G401.6 (cell line): ENCODE measurements at regions not wholly inside any gene's neighbourhood (a gene's known extent, or its start where the extent isn't known, plus 50 kb on each side); places are given as distances from the start of the nearest gene placed in this dataset.
"Not testable (repeated sequence)": the region's sequence is repeated elsewhere in the genome, so short reads cannot be mapped to it uniquely, and the experiment has no call there.

Experiments used
- FAIRE-seq: peaks from 2 replicates; lab custom pipeline; 2012; peaks lifted over from hg19 to GRCh38; lab: Jason Lieb, UNC

DNA sequence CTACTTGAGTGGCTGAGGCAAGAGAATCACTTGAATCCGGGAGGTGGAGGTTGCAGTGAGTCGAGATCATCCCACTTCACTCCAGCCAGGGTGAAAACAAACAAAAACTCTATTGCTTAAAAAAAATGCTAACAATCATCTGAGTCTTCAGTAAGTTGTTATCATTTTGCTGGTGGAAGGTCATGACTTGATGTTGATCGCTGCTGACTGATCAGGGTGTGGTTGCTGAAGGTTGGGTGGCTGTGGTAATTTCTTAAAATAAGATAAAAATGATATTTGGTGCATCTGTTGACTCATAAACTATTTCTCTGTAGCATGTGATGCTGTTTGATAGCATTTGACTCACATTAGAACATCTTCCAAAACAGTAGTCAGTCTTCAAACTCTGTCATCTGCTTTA, 349.4 kb upstream of the PAPPA start:
- FAIRE-seq, result no peak

- no peak for FAIRE-seq
These were observed 345.5 kb upstream of the PAPPA start for GRCh38 chr9:115808108-115808507.

DNA sequence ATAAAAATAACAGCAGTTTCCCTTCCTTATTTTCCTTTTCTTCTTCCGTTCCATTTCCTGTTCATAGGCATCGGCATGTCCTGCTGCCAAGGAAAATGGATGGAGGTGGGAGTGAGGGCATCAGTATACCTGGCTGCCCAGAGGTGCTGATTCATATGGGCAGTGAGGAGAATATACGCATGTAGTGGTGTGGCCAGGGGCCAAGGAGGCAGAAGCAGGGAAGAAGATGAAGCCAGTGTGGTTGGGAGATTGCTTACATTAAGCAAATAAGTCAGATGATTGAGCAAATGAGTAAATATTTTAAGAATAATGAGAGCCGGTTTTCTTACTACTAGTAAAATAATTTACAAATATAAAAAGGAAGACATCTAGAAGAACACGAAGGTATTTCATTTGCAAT, 344.9 kb upstream of the PAPPA start:
- no peak for FAIRE-seq

DNA sequence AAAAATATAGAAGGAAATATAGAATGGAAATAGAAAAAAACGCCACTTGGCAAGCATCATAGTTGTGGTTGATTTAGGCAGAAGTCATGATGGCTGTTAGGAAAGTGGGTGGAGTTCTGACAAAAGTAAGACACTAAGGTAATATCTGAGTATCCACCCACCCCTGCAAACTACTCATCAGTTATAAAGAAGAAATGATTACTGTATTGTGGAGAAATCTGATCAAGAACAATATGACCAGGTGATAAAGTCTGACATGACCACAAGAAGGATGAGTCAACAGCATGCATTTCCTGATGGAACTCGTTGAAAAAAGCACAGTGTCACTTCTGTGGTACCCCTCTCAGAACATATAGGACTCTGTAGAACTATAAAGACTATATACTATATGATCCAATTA, 343.4 kb upstream of the PAPPA start:
- no peak for FAIRE-seq

GRCh38 chr9:115814081-115814480, 339.5 kb upstream of the PAPPA start:
- no peak for FAIRE-seq

DNA sequence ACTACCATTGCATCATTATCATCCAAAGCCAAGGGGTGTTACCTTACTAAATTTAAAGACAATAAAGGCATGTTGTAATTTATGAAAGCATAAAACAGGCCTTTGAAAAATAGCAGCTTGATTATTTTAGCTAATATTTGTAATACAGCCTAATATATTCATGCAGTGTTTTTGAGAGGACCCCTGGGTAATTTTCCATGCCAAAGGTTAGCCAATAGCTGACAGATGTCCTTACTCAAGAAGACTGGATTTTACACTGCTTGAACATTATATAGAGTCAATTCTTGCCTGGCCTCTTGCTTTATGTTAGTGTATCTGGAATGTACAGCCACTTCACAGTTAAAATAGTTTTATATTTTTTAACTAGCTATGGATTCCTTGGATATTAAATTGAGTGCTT, 337.8 kb upstream of the PAPPA start:
- FAIRE-seq, result no peak

DNA sequence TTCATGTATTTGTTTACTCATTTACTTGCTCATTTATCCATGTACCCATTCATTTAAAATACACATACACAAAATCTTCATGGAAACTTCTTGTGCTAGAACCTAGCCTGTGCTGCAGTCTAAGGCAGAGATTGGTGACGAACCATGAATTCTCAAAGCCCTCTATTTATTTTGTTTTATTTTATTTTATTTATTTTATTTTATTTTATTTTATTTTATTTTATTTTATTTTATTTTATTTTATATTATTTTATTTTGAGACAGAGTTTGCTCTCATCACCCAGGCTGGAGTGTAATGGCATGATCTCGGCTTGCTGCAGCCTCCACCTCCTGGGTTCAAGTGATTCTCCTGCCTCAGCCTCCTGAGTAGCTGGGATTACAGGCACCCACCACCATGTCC, 334.9 kb upstream of the PAPPA start:
- FAIRE-seq, result not testable (repeated sequence)

DNA sequence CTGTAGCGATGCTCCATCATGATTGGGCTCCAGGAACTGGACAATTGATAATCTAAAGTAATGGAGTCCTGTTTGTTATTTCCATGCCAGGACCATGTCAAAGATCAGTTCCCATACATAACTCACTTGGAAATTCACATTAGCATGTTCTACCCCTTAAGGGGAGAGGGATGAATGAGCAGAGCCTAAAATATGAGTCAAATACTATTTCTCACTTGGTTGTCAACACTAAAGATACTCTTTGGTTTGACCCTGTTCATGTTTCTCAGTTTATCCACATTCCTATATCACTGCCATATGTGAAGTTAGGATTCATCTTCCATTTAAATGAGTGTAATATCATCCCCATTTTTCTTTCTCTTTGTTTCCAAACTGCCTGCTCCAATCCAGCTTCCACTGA, 321.6 kb upstream of the PAPPA start:
- FAIRE-seq, result no peak

DNA sequence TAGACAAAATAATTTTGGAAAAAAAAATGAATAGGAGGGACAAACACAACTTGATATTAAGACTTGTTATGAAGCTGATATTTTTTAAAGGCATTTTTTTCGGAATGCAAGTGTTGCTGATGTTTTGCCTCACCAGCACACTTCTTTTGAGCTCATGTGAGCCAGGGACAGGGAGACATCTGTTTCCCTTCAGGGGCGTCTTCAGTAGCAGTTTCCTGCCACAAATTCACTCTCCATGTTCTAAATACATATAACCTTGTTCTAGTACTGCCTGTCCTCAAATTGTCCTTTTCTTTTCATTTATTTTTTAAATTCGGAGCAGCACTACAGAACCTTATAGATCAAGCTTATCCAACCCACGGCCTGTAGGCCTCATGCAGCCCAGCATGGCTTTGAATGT, 316.0 kb upstream of the PAPPA start:
- FAIRE-seq, result no peak

- FAIRE-seq, result no peak
These were observed 315.2 kb upstream of the PAPPA start for GRCh38 chr9:115838417-115838816.

DNA sequence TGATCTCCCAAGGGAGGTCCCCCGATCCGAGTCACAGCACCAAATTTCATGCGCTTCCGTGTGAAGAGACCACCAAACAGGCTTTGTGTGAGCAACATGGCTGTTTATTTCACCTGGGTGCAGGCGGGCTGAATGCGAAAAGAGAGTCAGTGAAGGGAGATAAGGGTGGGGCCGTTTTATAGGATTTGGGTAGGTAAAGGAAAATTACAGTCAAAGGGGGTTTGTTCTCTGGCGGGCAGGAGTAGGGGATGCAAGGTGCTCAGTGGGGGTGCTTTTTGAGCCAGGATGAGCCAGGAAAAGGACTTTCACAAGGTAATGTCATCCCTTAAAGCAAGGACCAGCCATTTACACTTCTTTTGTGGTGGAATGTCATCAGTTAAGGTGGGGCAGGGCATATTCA, 309.2 kb upstream of the PAPPA start:
- not testable (repeated sequence) for FAIRE-seq

DNA sequence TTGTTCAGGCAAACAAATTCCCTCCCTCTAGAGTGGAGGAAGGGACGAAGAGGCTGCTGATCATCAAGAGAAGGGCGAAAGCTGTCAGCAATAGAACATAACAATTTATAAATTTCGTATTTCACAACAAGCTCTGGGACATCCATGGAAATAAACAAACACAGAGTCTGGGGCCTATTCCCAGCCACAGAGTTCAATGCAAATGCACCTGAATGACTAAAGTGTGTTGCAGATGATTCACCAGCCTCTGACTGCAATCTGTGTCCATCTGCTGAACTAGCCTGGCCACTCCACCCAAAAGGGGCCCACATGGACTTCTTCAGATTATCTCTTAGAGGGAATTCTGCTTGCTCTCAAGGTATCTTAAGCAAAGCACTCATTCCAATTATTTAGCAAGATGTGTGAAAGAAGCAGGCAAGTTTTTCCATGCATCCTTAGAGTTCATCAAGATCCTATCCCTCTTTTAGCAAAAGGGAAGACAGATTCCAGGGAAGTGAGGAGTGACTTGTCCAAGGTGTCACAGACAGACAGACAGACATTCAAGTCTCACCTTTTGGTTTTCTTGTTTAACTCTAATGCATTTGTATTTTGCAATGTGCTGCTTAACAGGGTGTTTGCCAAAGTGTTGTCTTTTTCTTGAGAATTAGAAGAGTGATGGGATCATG, 307.8 kb upstream of the PAPPA start:
- FAIRE-seq, result no peak

- FAIRE-seq, result no peak
These were observed 306.4 kb upstream of the PAPPA start for GRCh38 chr9:115847216-115847615.

DNA sequence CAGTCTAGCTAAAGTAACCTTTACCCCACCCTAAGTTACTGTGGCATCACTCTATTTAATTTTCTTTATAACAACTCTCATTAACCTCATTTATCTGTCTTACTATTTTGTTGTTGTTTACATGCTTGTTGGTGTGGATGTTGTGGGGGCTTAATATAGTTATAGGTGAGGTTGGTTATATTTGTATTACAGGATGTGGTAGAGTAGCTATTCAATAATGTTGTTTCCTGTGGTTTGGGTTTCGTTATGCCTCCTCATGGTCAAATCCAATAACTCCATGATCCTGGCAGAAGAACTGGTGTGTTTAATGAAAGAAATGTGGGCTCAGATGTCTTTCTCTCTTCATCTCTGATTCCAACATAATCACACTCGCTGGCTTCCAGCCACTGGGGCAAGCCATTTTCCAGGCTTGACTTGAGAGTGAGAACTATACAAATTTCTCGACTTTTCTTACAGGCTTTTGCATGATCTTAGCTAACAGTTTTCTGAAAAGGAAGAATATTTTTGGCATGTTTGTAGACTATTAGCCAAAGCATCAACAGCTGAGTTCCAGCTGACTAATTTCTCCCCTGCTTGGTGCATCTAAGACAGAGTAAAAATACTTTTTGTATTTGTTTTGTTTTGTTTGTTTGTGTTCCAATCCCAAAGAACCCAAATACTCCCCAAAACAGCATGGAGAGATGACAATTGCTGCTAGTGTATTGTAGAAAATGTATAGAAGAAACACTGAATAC, 303.7 kb upstream of the PAPPA start:
- no peak for FAIRE-seq

DNA sequence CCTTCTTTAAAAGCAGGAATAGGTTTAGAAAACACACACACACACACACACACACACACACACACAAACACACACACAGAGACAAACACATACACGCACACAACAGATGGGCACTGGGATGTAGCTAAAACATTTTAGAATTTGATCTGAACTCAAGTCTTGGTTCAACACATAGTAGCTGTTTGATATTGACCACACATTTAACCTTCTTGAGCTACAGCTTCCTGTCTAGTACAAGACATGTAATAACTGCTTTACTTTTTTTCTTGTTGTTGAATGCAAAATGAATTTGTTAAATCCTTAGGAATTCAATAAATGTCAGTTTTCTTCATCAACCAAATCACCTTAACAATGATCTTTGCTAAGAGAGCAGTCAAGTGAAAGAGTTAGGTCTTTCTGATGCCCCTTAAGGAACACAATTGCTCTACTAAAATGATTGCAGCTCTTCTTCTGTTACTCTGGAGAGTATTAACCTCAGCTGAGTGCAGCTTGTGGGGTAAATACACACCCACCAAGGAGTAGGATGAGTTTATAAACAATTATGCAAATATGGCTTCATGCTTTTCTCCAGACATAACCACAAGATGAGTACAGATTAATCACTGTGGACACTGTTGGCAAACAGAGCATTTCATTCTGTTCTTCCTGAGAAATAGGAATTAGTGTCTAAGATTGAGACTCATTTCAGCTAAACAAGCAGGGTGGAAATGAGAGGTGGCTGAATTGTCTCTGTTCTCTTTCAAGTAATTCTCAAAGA, 302.9 kb upstream of the PAPPA start:
- FAIRE-seq, result no peak

DNA sequence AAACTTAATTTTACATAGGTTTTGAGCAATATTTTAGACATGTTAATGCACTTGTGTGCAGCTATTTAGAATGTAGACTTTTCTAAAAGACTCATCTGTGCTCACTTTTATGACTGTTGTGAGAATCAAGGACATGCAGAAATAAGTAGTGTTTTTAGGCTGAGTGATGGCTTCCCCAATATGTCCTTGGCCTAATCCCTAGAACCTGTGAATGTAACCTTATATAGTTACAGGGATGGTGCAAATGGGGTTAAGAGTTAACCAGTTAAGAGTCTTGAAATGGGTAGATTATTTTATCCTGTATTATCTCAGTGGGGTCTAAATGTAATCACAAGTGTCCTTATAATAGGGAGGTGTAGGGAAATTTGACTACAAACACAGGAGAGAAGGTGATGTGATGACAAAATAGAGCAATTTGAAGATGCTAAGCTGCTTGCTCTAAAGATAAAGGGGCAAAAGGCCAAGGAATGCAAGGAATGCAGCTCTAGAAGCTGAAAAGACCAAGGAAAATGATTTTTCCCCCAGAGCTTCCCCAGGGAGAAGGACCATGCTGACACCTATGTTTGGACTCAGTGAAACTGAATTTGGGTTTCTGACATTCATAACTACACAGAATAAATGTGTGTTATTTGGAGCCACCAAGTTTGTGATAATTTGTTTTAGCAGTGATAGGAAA, 298.0 kb upstream of the PAPPA start:
- no peak for FAIRE-seq

DNA sequence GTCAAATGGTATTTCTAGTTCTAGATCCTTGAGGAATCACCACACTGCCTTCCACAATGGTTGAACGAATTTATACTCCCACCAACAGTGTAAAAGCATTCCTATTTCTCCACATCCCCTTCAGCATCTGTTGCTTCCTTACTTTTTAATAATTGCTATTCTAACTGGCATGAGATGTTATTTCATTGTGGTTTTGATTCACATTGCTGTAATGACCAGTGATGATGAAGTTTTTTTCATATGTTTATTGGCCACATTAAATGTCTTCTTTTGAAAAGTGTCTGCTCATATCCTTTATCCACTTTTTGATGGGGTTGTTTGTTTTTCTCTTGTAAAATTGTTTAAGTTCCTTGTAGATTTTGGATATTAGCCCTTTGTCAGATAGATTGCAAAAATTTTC, 295.2 kb upstream of the PAPPA start:
- FAIRE-seq, result not testable (repeated sequence)

DNA sequence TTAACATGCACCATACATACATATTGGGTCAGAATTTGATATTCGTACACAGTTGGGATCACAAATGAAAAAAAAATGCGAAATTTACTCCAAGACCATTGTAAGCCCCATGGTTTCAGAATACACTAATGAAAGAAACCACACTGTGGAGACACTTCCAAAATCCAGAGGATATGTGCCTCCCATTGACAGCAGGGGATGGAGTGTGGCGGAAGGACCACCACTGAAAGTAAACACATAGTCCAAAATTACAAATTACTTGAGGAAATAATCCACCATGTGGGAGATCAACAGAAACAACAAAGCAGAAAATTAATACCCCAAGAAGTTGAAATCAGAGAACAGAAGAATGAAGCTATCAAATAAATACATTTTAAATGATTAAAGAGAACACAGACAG, 291.6 kb upstream of the PAPPA start:
- no peak for FAIRE-seq

DNA sequence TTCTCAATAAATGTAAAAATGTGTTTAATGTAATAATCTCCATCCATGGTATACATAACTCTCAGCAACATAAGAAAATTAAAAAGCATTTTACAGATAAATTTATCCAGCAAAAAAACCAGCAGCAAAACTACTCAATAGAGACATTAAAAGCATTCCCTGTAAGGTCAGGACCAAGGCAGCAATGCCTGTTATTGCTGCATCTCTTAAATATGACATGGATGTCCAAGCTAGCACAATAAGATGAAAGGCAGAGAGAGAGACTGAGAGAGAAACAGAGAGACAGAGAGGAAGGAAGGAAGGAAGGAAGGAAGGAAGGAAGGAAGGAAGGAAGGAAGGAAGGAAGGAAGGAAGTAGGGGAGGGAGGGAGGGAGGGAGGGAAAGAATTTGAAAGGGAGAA, 289.0 kb upstream of the PAPPA start:
- no peak for FAIRE-seq

DNA sequence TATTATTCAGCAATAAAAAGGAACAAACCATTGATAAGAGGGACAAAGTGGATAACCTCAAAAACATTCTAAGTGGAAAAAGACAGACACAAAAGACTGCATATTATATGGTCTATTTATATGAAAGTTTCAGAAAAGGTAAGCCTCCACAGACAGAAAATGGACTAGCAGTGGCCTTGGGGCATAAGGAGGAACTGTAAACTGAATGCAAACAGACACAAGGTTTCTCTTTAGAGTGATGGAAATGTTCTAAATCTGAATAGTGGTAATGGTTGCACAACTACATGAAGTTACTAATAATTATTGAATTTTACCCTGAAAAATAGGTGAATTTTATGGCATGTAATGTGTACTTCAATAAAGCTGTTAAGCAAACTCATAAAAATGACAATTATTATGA, 286.3 kb upstream of the PAPPA start:
- no peak for FAIRE-seq

DNA sequence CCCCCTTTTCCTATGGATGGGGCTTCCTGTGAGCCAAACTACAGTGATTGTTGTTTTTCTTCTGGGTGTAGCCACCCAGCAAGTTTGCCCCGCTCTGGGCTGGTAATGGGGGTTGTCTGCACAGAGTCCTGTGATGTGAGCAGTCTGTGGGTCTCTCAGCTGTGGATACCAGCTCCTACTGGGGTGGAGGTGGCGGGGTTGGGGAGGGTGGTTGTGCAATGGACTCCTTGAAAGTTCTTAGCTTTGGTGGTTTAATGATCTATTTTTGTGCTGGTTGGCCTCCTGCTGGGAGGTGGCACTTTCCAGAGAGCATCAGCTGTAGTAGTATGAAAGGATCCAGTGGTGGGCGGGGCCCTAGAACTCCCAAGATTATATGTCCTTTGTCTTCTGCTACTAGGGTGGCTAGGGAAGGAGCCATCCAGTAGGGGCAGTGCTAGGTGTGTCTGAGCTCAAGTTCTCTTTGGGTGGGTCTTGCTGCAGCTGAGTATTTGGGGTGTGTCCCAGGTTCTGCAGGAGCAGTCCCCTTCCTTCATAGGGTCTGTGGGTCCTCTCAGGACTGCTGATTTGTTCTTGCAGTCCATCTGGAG, 275.6 kb upstream of the PAPPA start:
- FAIRE-seq, result no peak

DNA sequence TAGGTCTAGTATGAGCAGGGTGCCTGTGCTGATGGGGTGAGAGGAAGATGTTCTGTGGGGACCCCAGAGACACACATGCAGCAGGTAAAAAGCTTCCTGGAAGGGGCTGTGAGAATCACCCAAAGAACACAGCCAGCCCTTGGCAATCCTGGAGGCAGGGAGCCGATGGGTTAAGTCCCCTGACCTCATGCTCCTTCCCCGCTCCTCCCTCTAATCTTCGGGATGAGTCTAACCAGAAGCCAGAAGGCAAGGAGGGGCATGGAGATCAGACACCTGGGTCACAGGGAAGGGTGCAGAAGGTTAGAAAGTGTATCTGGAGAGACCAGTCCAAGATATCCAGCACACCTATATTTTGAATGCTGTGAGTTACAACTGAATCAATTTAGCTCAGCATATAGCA, 274.1 kb upstream of the PAPPA start:
- FAIRE-seq, result no peak
